ENCODE measurements at regions not wholly inside any gene's neighbourhood (a gene's known extent, or its start where the extent isn't known, plus 50 kb on each side); places are given as distances from the start of the nearest gene placed in this dataset.

- peak in 1 of 2 donors; percentile 13 for DNase-seq (ENCODE audit: low read depth in 1 of 2, low spot score in 1 of 2)
- Histone ChIP-seq H3K27ac (no peak overlapping the region), H3K4me1 (ENCODE audit: low read depth) (peaks cover 2% of the 10 kb centered on the region), H3K36me3 (no peaks in the 10 kb centered on the region), H3K4me3 (no peak overlapping the region), H3K9me3 (ENCODE audit: low read depth) (no peaks in the 10 kb centered on the region), H3K27me3 (no peaks in the 10 kb centered on the region)
- TF ChIP-seq, protein P1, sequence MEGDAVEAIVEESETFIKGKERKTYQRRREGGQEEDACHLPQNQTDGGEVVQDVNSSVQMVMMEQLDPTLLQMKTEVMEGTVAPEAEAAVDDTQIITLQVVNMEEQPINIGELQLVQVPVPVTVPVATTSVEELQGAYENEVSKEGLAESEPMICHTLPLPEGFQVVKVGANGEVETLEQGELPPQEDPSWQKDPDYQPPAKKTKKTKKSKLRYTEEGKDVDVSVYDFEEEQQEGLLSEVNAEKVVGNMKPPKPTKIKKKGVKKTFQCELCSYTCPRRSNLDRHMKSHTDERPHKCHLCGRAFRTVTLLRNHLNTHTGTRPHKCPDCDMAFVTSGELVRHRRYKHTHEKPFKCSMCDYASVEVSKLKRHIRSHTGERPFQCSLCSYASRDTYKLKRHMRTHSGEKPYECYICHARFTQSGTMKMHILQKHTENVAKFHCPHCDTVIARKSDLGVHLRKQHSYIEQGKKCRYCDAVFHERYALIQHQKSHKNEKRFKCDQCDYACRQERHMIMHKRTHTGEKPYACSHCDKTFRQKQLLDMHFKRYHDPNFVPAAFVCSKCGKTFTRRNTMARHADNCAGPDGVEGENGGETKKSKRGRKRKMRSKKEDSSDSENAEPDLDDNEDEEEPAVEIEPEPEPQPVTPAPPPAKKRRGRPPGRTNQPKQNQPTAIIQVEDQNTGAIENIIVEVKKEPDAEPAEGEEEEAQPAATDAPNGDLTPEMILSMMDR (IDR thresholded peaks at IDR 0.05; ENCODE audit: low read depth, low read length), result no peak
Measured at GRCh38 chr18:41587976-41588375, 367.1 kb upstream of the PIK3C3 start.

GRCh38 chr18:41585512-41585911, 369.5 kb upstream of the PIK3C3 start:
- Histone ChIP-seq H3K9me3 (ENCODE audit: low read depth) (no peaks in the 10 kb centered on the region), H3K36me3 (no peaks in the 10 kb centered on the region), H3K27me3 (no peaks in the 10 kb centered on the region), H3K4me1 (ENCODE audit: low read depth) (no peaks in the 10 kb centered on the region), H3K4me3 (no peak overlapping the region), H3K27ac (peak overlapping the region; percentile 17)
- TF ChIP-seq, protein P1 (IDR thresholded peaks at IDR 0.05; ENCODE audit: low read depth, low read length), result no peak
- peak in 1 of 2 donors; percentile 18 for DNase-seq (ENCODE audit: low read depth in 1 of 2, low spot score in 1 of 2)

DNA sequence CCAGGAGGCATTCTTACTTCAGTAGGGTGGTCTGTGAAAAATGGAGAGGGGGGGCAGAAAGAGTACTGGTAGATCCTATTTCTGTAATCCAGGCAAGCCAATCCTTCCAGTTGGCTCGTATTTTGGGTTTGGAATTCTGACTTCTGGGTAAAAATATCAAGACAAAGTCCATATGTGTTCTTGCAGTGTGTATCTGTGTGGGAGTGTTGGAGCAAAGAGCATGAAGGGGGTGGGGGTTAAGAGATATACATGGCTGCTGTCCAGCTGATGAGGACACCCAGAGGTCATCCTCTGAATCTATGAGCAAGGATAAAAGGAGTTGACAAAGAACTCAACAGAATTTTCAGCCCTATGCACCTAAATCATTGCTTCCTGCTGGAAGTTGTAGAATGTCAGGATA, 375.8 kb upstream of the PIK3C3 start:
- Histone ChIP-seq H3K27ac (no peak overlapping the region), H3K36me3 (no peaks in the 10 kb centered on the region), H3K27me3 (no peaks in the 10 kb centered on the region), H3K4me3 (no peak overlapping the region), H3K9me3 (ENCODE audit: low read depth) (no peaks in the 10 kb centered on the region), H3K4me1 (ENCODE audit: low read depth) (peaks cover 19% of the 10 kb centered on the region)
- TF ChIP-seq, protein P1 (IDR thresholded peaks at IDR 0.05; ENCODE audit: low read depth, low read length), result no peak
- peak; percentile 30 to 66 for DNase-seq (ENCODE audit: low read depth in 1 of 2, low spot score in 1 of 2)

- no peaks in the 10 kb centered on the region for H3K9me3 ChIP-seq (ENCODE audit: low read depth)
- DNase-seq (ENCODE audit: low read depth in 1 of 2, low spot score in 1 of 2), result no peak
- no peaks in the 10 kb centered on the region for H3K27me3 ChIP-seq
- H3K36me3 ChIP-seq, result no peaks in the 10 kb centered on the region
- H3K4me1 ChIP-seq (ENCODE audit: low read depth), result peaks cover 26% of the 10 kb centered on the region
- H3K27ac ChIP-seq, result peak overlapping the region; percentile 24
- no peak overlapping the region for H3K4me3 ChIP-seq
- TF ChIP-seq, protein P1 (IDR thresholded peaks at IDR 0.05; ENCODE audit: low read depth, low read length), result no peak
Measured at GRCh38 chr18:41577529-41577928, 377.5 kb upstream of the PIK3C3 start.

- H3K27me3 ChIP-seq, result no peaks in the 10 kb centered on the region
- TF ChIP-seq, protein P1 (IDR thresholded peaks at IDR 0.05; ENCODE audit: low read depth, low read length), result no peak
- no peak overlapping the region for H3K4me3 ChIP-seq
- H3K9me3 ChIP-seq (ENCODE audit: low read depth), result no peaks in the 10 kb centered on the region
- no peak for DNase-seq (ENCODE audit: low read depth in 1 of 2, low spot score in 1 of 2)
- H3K27ac ChIP-seq, result no peak overlapping the region
- no peaks in the 10 kb centered on the region for H3K36me3 ChIP-seq
- peaks cover 26% of the 10 kb centered on the region for H3K4me1 ChIP-seq (ENCODE audit: low read depth)
Measured at GRCh38 chr18:41576643-41577042, 378.4 kb upstream of the PIK3C3 start.

DNA sequence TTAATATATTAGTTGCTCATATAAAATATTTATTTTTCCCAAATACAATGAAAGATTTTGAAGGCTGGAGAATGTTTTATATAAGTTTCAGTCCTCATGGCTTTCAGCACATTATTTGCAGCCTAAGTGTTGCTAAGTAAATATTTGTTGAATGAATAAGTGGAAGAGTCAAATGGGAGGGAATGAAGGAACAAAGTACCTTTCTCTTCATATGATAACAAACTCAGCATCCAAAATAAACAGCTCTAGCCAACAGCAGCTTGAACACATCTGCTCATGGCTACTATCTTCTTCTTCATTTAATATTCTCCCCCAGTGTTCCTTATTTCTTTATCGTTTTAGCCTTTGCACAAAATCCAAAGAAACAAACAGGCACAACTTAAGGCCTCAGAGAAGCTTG, 385.2 kb upstream of the PIK3C3 start:
- no peak for DNase-seq (ENCODE audit: low read depth in 1 of 2, low spot score in 1 of 2)

More for the DNA sequence above, 385.2 kb upstream of the PIK3C3 start:
- H3K27ac ChIP-seq, result no peak overlapping the region
- H3K36me3 ChIP-seq, result no peaks in the 10 kb centered on the region
- no peaks in the 10 kb centered on the region for H3K27me3 ChIP-seq
- TF ChIP-seq, protein P1 (IDR thresholded peaks at IDR 0.05; ENCODE audit: low read depth, low read length), result no peak
- H3K9me3 ChIP-seq (ENCODE audit: low read depth), result no peaks in the 10 kb centered on the region
- H3K4me1 ChIP-seq (ENCODE audit: low read depth), result peaks cover 9% of the 10 kb centered on the region
- no peak overlapping the region for H3K4me3 ChIP-seq

Measured in cardiac muscle cell (in vitro differentiated cells and primary cell).